ENCODE measurements at regions not wholly inside any gene's neighbourhood (a gene's known extent, or its start where the extent isn't known, plus 50 kb on each side); places are given as distances from the start of the nearest gene placed in this dataset.

DNA sequence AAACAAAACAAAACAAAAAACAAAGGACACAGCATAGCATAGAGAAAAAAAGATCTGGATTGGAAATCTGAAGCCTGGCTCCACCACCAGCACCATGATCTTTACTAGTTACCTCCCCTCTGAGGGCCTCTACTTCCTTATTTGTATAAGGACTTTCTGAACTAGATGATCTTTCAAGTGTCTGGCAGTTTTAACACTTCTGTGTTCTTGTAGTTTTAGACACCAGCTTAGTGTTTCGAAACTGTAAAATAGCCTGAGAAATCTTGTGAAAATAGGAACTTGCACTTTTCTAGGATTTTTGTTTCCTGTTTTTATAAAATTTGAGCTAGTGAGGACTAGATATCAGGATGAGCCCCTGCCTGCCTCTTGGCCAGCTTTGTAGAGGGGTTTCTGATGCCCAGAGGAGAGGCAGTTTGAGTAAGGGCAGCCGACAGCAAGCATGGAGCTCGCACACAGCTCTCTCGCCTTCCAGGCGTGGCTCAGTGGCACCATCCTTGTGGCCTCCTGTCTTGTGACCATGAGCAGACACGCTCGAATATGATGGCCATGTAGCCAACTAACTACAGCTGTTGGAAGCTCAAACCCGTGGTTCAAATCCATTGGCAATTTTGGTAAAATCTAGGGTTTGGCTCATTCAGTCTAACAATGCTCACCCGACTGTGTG is 319.0 kb downstream of the KCNRG start:
- peak overlapping the region; percentile 30; the same call in 1 of the 2 replicates for H3K27ac ChIP-seq
- TF ChIP-seq, protein P1, sequence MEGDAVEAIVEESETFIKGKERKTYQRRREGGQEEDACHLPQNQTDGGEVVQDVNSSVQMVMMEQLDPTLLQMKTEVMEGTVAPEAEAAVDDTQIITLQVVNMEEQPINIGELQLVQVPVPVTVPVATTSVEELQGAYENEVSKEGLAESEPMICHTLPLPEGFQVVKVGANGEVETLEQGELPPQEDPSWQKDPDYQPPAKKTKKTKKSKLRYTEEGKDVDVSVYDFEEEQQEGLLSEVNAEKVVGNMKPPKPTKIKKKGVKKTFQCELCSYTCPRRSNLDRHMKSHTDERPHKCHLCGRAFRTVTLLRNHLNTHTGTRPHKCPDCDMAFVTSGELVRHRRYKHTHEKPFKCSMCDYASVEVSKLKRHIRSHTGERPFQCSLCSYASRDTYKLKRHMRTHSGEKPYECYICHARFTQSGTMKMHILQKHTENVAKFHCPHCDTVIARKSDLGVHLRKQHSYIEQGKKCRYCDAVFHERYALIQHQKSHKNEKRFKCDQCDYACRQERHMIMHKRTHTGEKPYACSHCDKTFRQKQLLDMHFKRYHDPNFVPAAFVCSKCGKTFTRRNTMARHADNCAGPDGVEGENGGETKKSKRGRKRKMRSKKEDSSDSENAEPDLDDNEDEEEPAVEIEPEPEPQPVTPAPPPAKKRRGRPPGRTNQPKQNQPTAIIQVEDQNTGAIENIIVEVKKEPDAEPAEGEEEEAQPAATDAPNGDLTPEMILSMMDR (IDR thresholded peaks at IDR 0.05), result no peak
- TF ChIP-seq ZFX (IDR thresholded peaks at IDR 0.05; ENCODE audit: borderline replicate concordance), result no peak

DNA sequence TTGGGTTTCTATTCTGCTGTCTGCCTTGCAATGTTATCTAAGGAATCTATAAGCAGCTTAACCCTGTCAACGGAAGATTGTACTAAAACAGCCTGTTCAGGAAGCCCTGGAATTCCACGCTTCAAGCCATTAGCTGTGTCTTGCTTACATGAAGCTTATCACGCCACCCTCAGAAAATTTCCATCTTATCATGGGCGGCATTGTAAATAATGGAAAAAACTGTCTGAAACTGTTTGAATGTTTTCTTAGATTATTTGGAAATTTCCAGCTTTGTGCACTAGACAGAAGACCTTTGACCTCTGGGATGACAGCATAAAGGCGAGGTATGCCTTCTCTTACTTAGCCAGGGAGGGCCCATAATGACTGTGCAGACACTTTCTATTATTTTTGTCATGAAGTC is 319.7 kb downstream of the KCNRG start:
- H3K27ac ChIP-seq, result peak overlapping the region; percentile 30; the same call in 1 of the 2 replicates
- TF ChIP-seq ZFX (IDR thresholded peaks at IDR 0.05; ENCODE audit: borderline replicate concordance), result no peak
- TF ChIP-seq, protein P1 (IDR thresholded peaks at IDR 0.05), result no peak

DNA sequence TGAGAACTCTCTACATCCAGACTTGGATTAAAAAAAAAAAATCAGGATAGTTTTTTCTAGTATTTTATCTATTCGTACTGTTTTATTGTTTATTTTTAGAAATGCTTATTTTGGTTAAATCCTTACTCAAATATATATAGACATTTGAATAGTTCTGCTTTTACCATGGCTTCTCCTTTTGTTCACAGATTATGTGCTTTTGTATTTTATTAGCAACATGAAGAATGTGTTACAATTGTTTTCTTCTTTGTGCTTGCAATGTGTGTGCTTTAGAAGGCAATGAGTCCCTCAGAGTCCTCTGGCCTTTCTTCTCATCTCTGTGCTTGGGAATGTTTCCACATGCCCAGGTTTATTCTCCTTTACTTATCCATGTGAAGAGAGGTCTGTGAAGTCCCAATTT is 324.0 kb downstream of the KCNRG start:
- H3K27ac ChIP-seq, result no peak overlapping the region
- no peak for TF ChIP-seq ZFX (IDR thresholded peaks at IDR 0.05; ENCODE audit: borderline replicate concordance)
- TF ChIP-seq, protein P1 (IDR thresholded peaks at IDR 0.05), result no peak

DNA sequence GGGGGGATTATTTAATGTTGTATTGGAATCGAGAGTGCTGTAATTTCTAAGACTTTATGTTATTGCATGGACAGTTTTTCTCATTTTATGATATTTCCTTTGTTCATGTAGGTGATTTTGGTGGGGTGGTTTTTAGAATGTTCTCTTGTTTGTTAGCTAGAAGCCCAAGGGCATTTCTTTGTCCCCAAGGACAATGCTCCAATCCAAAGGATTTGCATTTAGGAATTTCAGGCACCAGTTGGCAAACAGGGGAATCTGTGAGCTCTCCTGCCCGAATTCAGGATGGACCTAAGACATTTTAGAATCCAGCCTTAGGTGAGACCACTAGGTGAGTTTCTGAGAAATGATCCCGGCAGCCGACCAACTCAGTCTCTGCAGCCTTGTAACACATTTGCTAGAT is 324.9 kb downstream of the KCNRG start:
- TF ChIP-seq, protein P1 (IDR thresholded peaks at IDR 0.05), result no peak
- no peak for TF ChIP-seq ZFX (IDR thresholded peaks at IDR 0.05; ENCODE audit: borderline replicate concordance)
- no peak overlapping the region for H3K27ac ChIP-seq

DNA sequence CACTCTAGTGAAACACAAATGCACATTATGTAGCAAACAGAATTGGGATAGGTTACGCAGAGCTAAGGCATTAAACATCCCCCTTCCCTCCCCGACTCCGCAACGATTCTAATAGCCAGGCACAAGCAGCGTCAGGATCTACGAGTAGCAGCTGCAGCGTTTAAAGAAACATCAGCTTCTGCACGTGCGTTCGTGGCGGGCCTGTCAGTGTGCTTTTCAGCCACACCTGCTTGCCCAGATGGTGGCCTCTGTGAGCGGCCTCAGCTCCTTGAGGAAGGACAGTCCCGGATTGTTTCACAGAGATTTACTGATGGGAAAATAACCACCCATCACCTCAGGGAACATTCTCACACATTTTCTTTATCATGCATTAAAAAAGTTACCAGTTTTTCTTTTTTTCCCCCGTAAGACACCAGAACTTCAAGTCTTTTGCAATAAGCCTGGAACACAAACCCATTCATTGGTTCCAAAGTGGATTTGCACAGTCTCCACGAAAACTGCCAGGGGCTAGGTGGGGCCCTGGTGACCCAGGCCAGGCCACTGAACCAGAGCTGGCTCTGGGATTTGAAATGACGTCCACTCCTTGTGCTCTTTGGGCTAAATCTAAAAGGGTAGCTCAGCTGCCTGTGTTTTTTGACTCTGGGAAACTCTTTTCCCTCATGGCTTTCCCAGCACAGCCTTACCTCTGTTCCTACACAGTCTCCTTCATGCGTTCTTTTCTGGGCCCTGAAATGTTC is 325.5 kb downstream of the KCNRG start:
- H3K27ac ChIP-seq, result no peak overlapping the region

DNA sequence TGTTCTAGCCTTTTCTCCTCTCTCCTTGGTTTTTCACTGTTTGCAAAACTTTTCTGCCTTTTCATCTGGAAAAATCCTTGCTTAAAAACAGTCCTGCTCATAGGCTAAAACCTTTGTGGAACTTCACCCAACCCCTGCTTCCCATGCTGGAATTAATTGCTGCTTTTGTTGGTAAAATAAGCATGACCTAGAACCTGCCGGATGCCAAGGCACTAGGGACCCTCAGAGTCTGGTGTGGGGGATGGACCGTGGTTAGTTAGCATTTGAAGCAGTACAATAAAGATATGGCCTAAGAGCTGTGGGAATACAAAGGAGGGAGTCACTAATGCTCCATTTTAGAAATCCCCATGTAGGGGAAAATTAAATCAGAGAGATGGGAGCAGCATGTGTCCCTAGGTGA is 326.3 kb downstream of the KCNRG start:
- TF ChIP-seq ZFX (IDR thresholded peaks at IDR 0.05; ENCODE audit: borderline replicate concordance), result no peak
- TF ChIP-seq, protein P1 (IDR thresholded peaks at IDR 0.05), result no peak
- no peak overlapping the region for H3K27ac ChIP-seq

More for the DNA sequence above, 325.5 kb downstream of the KCNRG start:
- TF ChIP-seq, protein P1 (IDR thresholded peaks at IDR 0.05), result no peak
- no peak for TF ChIP-seq ZFX (IDR thresholded peaks at IDR 0.05; ENCODE audit: borderline replicate concordance)

DNA sequence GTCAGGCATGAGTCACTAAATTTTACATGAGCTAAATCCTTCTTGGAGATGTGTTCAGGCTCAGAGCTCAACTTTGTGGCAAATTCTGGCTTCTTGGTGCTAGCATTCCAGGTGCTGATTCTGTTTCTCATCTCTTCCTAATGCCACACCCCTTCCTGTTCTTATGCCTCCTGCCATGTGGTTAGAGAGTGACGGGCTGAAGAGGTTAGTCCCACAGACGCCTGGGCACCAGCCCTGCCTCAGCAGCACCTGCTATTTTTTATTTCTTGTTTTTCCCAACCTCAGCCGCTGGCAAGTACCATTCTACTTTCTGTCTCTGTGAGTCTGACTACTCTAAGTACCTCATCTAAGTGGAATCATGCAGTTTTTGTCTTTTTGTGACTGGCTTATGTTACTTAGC is 329.5 kb downstream of the KCNRG start:
- H3K27ac ChIP-seq, result no peak overlapping the region
- no peak for TF ChIP-seq ZFX (IDR thresholded peaks at IDR 0.05; ENCODE audit: borderline replicate concordance)
- TF ChIP-seq, protein P1 (IDR thresholded peaks at IDR 0.05), result no peak
